WTC11 (cell line): ENCODE measurements at regions not wholly inside any gene's neighbourhood (a gene's known extent, or its start where the extent isn't known, plus 50 kb on each side); places are given as distances from the start of the nearest gene placed in this dataset.

Experiments
- AR ChIP-seq: fragments of 250-450 bp; sonication (Bioruptor Pico); IDR thresholded peaks from 2 replicates; pipeline ENCODE4 v1.9.0; 2021; ENCODE audit warnings: mild to moderate bottlenecking
- CREM ChIP-seq: sonication (generic); formaldehyde crosslinking; IDR thresholded peaks from 2 replicates; pipeline ENCODE4 v1.8.1; 2022; ENCODE audit warnings: mild to moderate bottlenecking, missing genetic modification reagents, moderate library complexity
- CTCF ChIP-seq: fragments of 200-600 bp; IDR thresholded peaks from 2 replicates; pipeline ENCODE4 v1.8.0; 2022; ENCODE audit warnings: antibody characterized with exemption
- EMX1 ChIP-seq: fragments of 250-450 bp; sonication (Bioruptor Pico); IDR thresholded peaks from 2 replicates; pipeline ENCODE4 v1.8.0; 2021; ENCODE audit warnings: mild to moderate bottlenecking
- FOXK1 ChIP-seq: sonication (generic); formaldehyde crosslinking; IDR thresholded peaks from 2 replicates; pipeline ENCODE4 v1.8.0; 2022; ENCODE audit warnings: mild to moderate bottlenecking, moderate library complexity, missing genetic modification reagents
- JUN ChIP-seq: sonication (generic); formaldehyde crosslinking; IDR thresholded peaks from 2 replicates; pipeline ENCODE4 v1.8.0; 2023; ENCODE audit warnings: mild to moderate bottlenecking, missing genetic modification reagents
- NR2C2 ChIP-seq: sonication (generic); formaldehyde crosslinking; IDR thresholded peaks from 2 replicates; pipeline ENCODE4 v1.8.0; 2022; ENCODE audit warnings: mild to moderate bottlenecking, missing genetic modification reagents
- SP1 ChIP-seq: sonication (generic); formaldehyde crosslinking; conservative IDR thresholded peaks from 2 replicates; pipeline ENCODE4 v1.8.1; 2022; ENCODE audit warnings: missing genetic modification reagents
- STAT6 ChIP-seq: sonication (generic); formaldehyde crosslinking; conservative IDR thresholded peaks from 2 replicates; pipeline ENCODE4 v1.8.1; 2023; ENCODE audit warnings: mild to moderate bottlenecking, low read depth, missing genetic modification reagents, moderate library complexity
- USF2 ChIP-seq: sonication (generic); formaldehyde crosslinking; IDR thresholded peaks from 2 replicates; pipeline ENCODE4 v1.8.1; 2023; ENCODE audit warnings: mild to moderate bottlenecking, missing genetic modification reagents, moderate library complexity
- ZNF317 ChIP-seq: sonication (generic); formaldehyde crosslinking; IDR thresholded peaks from 2 replicates; pipeline ENCODE4 v1.8.1; 2023; ENCODE audit warnings: low read depth, mild to moderate bottlenecking, moderate library complexity, missing genetic modification reagents, borderline replicate concordance
- ZNF423 ChIP-seq: fragments of 250-450 bp; sonication (Bioruptor Pico); IDR thresholded peaks from 2 replicates; pipeline ENCODE4 v2.1.2; 2022; ENCODE audit warnings: mild to moderate bottlenecking, moderate library complexity

GRCh38 chr2:67095121-67095520, 302.0 kb upstream of the ETAA1 start:
- TF ChIP-seq JUN (CRISPR knock-in tag) (no peak), ZNF423 (CRISPR knock-in tag) (no peak), NR2C2 (CRISPR knock-in tag) (no peak), CREM (CRISPR knock-in tag) (no peak), CTCF (no peak), USF2 (CRISPR knock-in tag) (no peak), EMX1 (CRISPR knock-in tag) (no peak), AR (CRISPR knock-in tag) (no peak), SP1 (CRISPR knock-in tag) (no peak), ZNF317 (no peak), STAT6 (no peak), FOXK1 (CRISPR knock-in tag) (no peak)
